ENCODE measurements at regions not wholly inside any gene's neighbourhood (a gene's known extent, or its start where the extent isn't known, plus 50 kb on each side); places are given as distances from the start of the nearest gene placed in this dataset.
"Not testable (repeated sequence)": the region's sequence is repeated elsewhere in the genome, so short reads cannot be mapped to it uniquely, and the experiment has no call there.

DNA sequence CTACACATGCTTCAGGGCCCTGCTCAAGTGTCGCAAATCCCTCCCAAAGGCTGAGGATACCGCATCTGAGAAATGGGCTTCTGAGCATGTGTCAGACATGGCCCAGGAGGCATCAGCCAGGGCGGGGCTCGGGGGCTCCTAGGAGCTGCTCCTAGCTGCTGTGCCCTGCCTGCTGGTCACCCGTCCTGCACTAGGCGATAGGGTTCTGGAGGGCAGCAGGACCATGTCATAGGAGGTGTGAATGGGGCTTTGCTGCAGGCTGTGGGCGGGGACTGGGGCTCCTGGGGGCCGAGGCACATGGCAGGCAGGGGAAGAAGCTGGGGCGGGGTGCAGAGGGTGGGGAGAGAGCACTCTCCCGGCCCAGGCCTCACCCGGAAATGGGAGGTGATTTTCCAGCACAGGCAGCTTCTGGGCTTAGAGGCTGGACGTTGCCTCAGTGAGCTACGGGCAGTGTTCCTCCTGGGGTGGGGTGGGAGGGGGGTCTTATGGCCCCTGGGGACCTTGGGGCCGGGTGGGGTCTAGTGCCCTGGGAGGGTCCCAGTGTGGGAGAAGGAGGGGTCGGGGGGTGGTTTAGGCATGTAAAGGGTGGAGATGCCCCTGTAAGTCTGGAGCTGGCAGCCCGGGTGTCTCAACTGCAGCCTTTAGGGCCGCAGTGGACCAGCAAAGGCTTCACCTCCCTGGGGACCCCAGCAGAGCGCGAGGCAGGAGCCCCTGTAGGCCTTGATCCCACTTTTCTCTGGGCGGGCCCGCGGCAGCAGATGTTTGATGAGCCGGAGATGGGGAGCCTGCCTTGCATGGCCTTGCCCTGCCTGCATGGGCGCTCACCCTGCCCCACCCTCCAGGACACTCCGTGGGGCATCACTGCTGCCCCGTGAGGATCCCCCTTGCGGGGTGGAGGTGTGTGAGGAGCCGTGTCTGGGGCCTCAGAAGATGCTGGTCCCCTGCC, 98.6 kb upstream of the LRPAP1 start:
- DNase-seq (ENCODE audit: low spot score), result peak; percentile 38
- H3K9me3 ChIP-seq (ENCODE audit: low read depth), result no peaks in the 10 kb centered on the region
- no peak overlapping the region for H3K4me2 ChIP-seq
- no peaks in the 10 kb centered on the region for H3K79me2 ChIP-seq
- no peaks in the 10 kb centered on the region for H4K20me1 ChIP-seq (ENCODE audit: insufficient read depth, poor library complexity, severe bottlenecking)
- no peak overlapping the region for H2AFZ ChIP-seq
- 73% methylated on average over 23 of the region's 28 CpGs for WGBS (ENCODE audit: low lambda C conversion rate, missing lambda C conversion rate)
- H3K9me2 ChIP-seq (replicated peaks; ENCODE audit: insufficient read depth), result no peaks in the 10 kb centered on the region
- no peaks in the 10 kb centered on the region for H3K27me3 ChIP-seq
- no peak overlapping the region for H3K27ac ChIP-seq
- no peaks in the 10 kb centered on the region for H3K36me3 ChIP-seq (replicated peaks; ENCODE audit: insufficient read depth, low read depth)
- no peaks in the 10 kb centered on the region for H3K4me1 ChIP-seq (ENCODE audit: insufficient read depth)
- TF ChIP-seq, protein P1, sequence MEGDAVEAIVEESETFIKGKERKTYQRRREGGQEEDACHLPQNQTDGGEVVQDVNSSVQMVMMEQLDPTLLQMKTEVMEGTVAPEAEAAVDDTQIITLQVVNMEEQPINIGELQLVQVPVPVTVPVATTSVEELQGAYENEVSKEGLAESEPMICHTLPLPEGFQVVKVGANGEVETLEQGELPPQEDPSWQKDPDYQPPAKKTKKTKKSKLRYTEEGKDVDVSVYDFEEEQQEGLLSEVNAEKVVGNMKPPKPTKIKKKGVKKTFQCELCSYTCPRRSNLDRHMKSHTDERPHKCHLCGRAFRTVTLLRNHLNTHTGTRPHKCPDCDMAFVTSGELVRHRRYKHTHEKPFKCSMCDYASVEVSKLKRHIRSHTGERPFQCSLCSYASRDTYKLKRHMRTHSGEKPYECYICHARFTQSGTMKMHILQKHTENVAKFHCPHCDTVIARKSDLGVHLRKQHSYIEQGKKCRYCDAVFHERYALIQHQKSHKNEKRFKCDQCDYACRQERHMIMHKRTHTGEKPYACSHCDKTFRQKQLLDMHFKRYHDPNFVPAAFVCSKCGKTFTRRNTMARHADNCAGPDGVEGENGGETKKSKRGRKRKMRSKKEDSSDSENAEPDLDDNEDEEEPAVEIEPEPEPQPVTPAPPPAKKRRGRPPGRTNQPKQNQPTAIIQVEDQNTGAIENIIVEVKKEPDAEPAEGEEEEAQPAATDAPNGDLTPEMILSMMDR (IDR thresholded peaks at IDR 0.05; ENCODE audit: poor library complexity), result no peak
- TF ChIP-seq EZH2phosphoT487 (IDR thresholded peaks at IDR 0.05; ENCODE audit: low read depth, severe bottlenecking, unreplicated experiment) (no peak), EZH2 (IDR thresholded peaks at IDR 0.05; ENCODE audit: borderline replicate concordance) (no peak)
- H3K4me3 ChIP-seq, result no peak overlapping the region

GRCh38 chr4:3630136-3630597, 97.9 kb upstream of the LRPAP1 start:
- Histone ChIP-seq H3K4me1 (ENCODE audit: insufficient read depth) (no peaks in the 10 kb centered on the region), H4K20me1 (ENCODE audit: insufficient read depth, poor library complexity, severe bottlenecking) (no peaks in the 10 kb centered on the region), H3K27me3 (no peaks in the 10 kb centered on the region), H3K36me3 (replicated peaks; ENCODE audit: insufficient read depth, low read depth) (no peaks in the 10 kb centered on the region), H3K9me3 (ENCODE audit: low read depth) (no peaks in the 10 kb centered on the region), H3K27ac (no peak overlapping the region), H3K4me3 (no peak overlapping the region), H3K79me2 (no peaks in the 10 kb centered on the region), H2AFZ (no peak overlapping the region), H3K4me2 (no peak overlapping the region), H3K9me2 (replicated peaks; ENCODE audit: insufficient read depth) (no peaks in the 10 kb centered on the region)
- TF ChIP-seq EZH2phosphoT487 (IDR thresholded peaks at IDR 0.05; ENCODE audit: low read depth, severe bottlenecking, unreplicated experiment) (no peak), EZH2 (IDR thresholded peaks at IDR 0.05; ENCODE audit: borderline replicate concordance) (no peak)
- TF ChIP-seq, protein P1 (IDR thresholded peaks at IDR 0.05; ENCODE audit: poor library complexity), result no peak
- DNase-seq (ENCODE audit: low spot score), result no peak
- WGBS (ENCODE audit: low lambda C conversion rate, missing lambda C conversion rate), result 84% methylated on average over 11 of the region's 11 CpGs

DNA sequence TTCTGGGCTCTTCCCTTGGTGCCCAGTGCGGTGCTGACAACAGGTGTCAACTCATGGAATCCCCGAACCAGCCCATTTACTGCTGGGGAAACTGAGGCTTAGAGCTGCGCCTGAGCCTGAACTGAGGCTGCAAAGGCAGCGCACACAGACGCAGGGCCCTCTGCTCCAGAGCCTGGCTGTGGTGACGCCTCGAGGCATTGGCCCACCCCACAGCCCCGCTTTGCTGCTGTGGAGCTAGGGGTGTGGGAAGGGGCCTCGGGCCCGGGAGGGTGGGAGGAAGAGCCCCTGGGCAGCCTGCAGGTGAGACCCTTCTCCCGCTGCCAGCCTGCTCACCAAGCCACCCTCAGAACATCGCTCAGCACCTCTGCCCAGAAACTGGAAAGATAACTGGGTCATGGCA, 97.4 kb upstream of the LRPAP1 start:
- H2AFZ ChIP-seq, result no peak overlapping the region
- TF ChIP-seq EZH2phosphoT487 (IDR thresholded peaks at IDR 0.05; ENCODE audit: low read depth, severe bottlenecking, unreplicated experiment) (no peak), EZH2 (IDR thresholded peaks at IDR 0.05; ENCODE audit: borderline replicate concordance) (no peak)
- H3K36me3 ChIP-seq (replicated peaks; ENCODE audit: insufficient read depth, low read depth), result no peaks in the 10 kb centered on the region
- H4K20me1 ChIP-seq (ENCODE audit: insufficient read depth, poor library complexity, severe bottlenecking), result no peaks in the 10 kb centered on the region
- no peak overlapping the region for H3K4me3 ChIP-seq
- H3K79me2 ChIP-seq, result no peaks in the 10 kb centered on the region
- no peaks in the 10 kb centered on the region for H3K27me3 ChIP-seq
- H3K4me2 ChIP-seq, result no peak overlapping the region
- no peak overlapping the region for H3K27ac ChIP-seq
- no peaks in the 10 kb centered on the region for H3K9me3 ChIP-seq (ENCODE audit: low read depth)
- H3K9me2 ChIP-seq (replicated peaks; ENCODE audit: insufficient read depth), result no peaks in the 10 kb centered on the region
- WGBS (ENCODE audit: low lambda C conversion rate, missing lambda C conversion rate), result 95% methylated on average over 12 of the region's 12 CpGs
- no peak for DNase-seq (ENCODE audit: low spot score)
- no peaks in the 10 kb centered on the region for H3K4me1 ChIP-seq (ENCODE audit: insufficient read depth)

DNA sequence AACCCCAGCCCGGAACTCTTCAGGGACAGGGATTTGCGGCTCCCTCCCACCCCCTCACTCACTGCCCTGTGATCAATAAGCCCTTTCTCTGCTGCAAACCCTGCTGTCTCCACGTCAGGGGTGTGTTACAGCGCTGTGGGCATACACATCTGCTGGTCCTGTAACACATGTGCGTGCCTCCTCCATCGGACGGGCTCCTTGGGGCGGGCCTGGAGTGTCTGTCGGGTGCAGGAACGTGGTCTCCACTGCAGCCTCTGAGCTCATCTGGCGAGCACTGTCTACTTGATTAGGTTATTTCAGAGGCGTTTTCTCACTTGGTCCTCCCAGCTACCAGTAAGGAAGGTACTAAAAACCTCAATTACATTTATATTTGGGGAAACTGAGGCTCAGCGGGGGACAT, 97.0 kb upstream of the LRPAP1 start:
- not testable (repeated sequence) for H3K79me2 ChIP-seq; H3K36me3 ChIP-seq (replicated peaks; ENCODE audit: insufficient read depth, low read depth); H3K4me1 ChIP-seq (ENCODE audit: insufficient read depth); H3K27ac ChIP-seq; H3K4me2 ChIP-seq; H3K9me3 ChIP-seq (ENCODE audit: low read depth); H4K20me1 ChIP-seq (ENCODE audit: insufficient read depth, poor library complexity, severe bottlenecking); H3K9me2 ChIP-seq (replicated peaks; ENCODE audit: insufficient read depth); H2AFZ ChIP-seq; DNase-seq (ENCODE audit: low spot score); H3K27me3 ChIP-seq; H3K4me3 ChIP-seq
- 94% methylated on average over 13 of the region's 13 CpGs for WGBS (ENCODE audit: low lambda C conversion rate, missing lambda C conversion rate)

Measured in hepatocyte (in vitro differentiated cells).